HepG2 (cell line): ENCODE measurements at regions not wholly inside any gene's neighbourhood (a gene's known extent, or its start where the extent isn't known, plus 50 kb on each side); places are given as distances from the start of the nearest gene placed in this dataset.

Experiments
- ATAC-seq: fragments of 200-7000 bp; cut with Tn5 transposase; 3 replicates; pipeline ENCODE4 v1.9.1; 2020; ENCODE audit warnings: mild to moderate bottlenecking, moderate library complexity
- BruUV-seq: library from RNA; stranded (reverse); fragments of 400-500 nt; replicated peaks from 2 replicates; lab custom pipeline; 2021; lab: Mats Ljungman, UMichigan
- CTCF ChIA-PET: fragments of 300-600 bp; formaldehyde crosslinking; extraction: SDS; loops from one replicate; lab custom pipeline; 2021; ENCODE audit warnings: low total read pairs, inconsistent platforms, low intra/inter-chr PET ratio; lab: Yijun Ruan, JAX
- POLR2A ChIA-PET: fragments of 350-600 bp; sonication (Branson Sonifier 250); formaldehyde crosslinking; loops from one replicate; lab custom pipeline; 2020; ENCODE audit warnings: antibody characterized with exemption, inconsistent platforms; lab: Yijun Ruan, JAX
- DNase-seq: peaks from one replicate; pipeline ENCODE4 v3.0.0-alpha.2; 2015; ENCODE audit warnings: low spot score
- FAIRE-seq: peaks from 3 replicates; lab custom pipeline; 2011; peaks lifted over from hg19 to GRCh38; lab: Jason Lieb, UNC
- H2AFZ ChIP-seq: one replicate; pipeline ENCODE4 v1.6.1; 2011; ENCODE audit warnings: low read length, inconsistent platforms
- H3K27ac ChIP-seq: fragments of 300-600 bp; 3 replicates; pipeline ENCODE4 v1.8.0; 2011; ENCODE audit warnings: mixed run types, mild to moderate bottlenecking, mixed read lengths, low read length, inconsistent platforms; ENCODE audit not compliant: insufficient read depth; ENCODE audit errors: extremely low read length
- H3K27me3 ChIP-seq, 2 experiments: fragments of 200-600 bp in 1 of 2; 2 replicates in 1 of 2; 3 replicates in 1 of 2; pipeline versions ENCODE4 v1.6.0 to v1.8.0; 2011; ENCODE audit warnings: low read length in 2 of 2, mild to moderate bottlenecking in 2 of 2, moderate library complexity in 2 of 2, inconsistent platforms in 1 of 2; ENCODE audit not compliant: insufficient read depth in 2 of 2, control insufficient read depth in 1 of 2
- H3K36me3 ChIP-seq, 2 experiments: fragments of 200-600 bp in 1 of 2; replicated peaks in 1 of 2; 2 replicates in 1 of 2; 3 replicates in 1 of 2; pipeline versions ENCODE4 v1.5.1 to v1.8.0; 2011; ENCODE audit warnings: low read length in 2 of 2, inconsistent platforms in 1 of 2; ENCODE audit not compliant: insufficient read depth in 2 of 2, control insufficient read depth in 1 of 2
- H3K4me1 ChIP-seq: 2 replicates; pipeline ENCODE4 v1.5.1; 2012; ENCODE audit warnings: low read length, inconsistent platforms; ENCODE audit not compliant: insufficient read depth
- H3K4me2 ChIP-seq: 2 replicates; pipeline ENCODE4 v1.6.0; 2011; ENCODE audit warnings: low read depth, low read length, inconsistent platforms
- H3K4me3 ChIP-seq, 3 experiments: fragments of 200-600 bp in 1 of 3; sonication (generic), shearing (Covaris generic) in 1 of 3; replicated peaks in 1 of 3; 2 replicates each; pipeline ENCODE4 v1.5.1; 2011 to 2016; ENCODE audit warnings: low read length in 3 of 3, inconsistent platforms in 2 of 3, low read depth in 2 of 3, mild to moderate bottlenecking in 2 of 3, control low read depth in 1 of 3, mixed read lengths in 1 of 3; ENCODE audit not compliant: insufficient read depth in 1 of 3
- H3K79me2 ChIP-seq: one replicate; pipeline ENCODE4 v1.6.1; 2011; ENCODE audit warnings: low read length, inconsistent platforms; ENCODE audit not compliant: insufficient read depth
- H3K9ac ChIP-seq: 2 replicates; pipeline ENCODE4 v1.6.0; 2011; ENCODE audit warnings: mild to moderate bottlenecking, low read depth, low read length, inconsistent platforms; ENCODE audit not compliant: insufficient read depth
- H3K9me3 ChIP-seq: 2 replicates; pipeline ENCODE4 v1.5.1; 2012; ENCODE audit warnings: mild to moderate bottlenecking, low read length
- H4K20me1 ChIP-seq: 2 replicates; pipeline ENCODE4 v1.6.0; 2011; ENCODE audit warnings: inconsistent platforms, mild to moderate bottlenecking, low read length, moderate library complexity; ENCODE audit not compliant: insufficient read depth
- TOPORS ChIP-seq: sonication (generic); formaldehyde crosslinking; IDR thresholded peaks from 2 replicates; pipeline ENCODE4 v1.8.0; 2023; ENCODE audit warnings: mild to moderate bottlenecking, missing genetic modification reagents
- WIZ ChIP-seq: sonication (generic); formaldehyde crosslinking; IDR thresholded peaks from 2 replicates; pipeline ENCODE4 v1.5.1; 2020; ENCODE audit warnings: mild to moderate bottlenecking, missing genetic modification reagents
- ZBTB2 ChIP-seq: sonication (generic); formaldehyde crosslinking; IDR thresholded peaks from 2 replicates; pipeline ENCODE4 v1.8.0; 2022; ENCODE audit warnings: low read depth, missing genetic modification reagents
- ZNF10 ChIP-seq: sonication (generic); formaldehyde crosslinking; IDR thresholded peaks from 2 replicates; pipeline ENCODE4 v1.4.0; 2020; ENCODE audit warnings: mild to moderate bottlenecking, low read depth, missing genetic modification reagents, borderline replicate concordance
- ZNF609 ChIP-seq: sonication (generic); formaldehyde crosslinking; IDR thresholded peaks from 2 replicates; pipeline ENCODE4 v1.4.0; 2020; ENCODE audit warnings: mild to moderate bottlenecking, missing genetic modification reagents, borderline replicate concordance
- ZNF687 ChIP-seq: sonication (generic); formaldehyde crosslinking; IDR thresholded peaks from 2 replicates; pipeline ENCODE4 v1.5.1; 2020; ENCODE audit warnings: mild to moderate bottlenecking, missing genetic modification reagents, moderate library complexity
- ZSCAN31 ChIP-seq: sonication (generic); formaldehyde crosslinking; IDR thresholded peaks from 2 replicates; pipeline ENCODE4 v1.5.0; 2020; ENCODE audit warnings: low read depth, mild to moderate bottlenecking, missing genetic modification reagents
- ZZZ3 ChIP-seq: sonication (generic); formaldehyde crosslinking; IDR thresholded peaks from 2 replicates; pipeline ENCODE4 v1.4.0; 2020; ENCODE audit warnings: missing genetic modification reagents, mild to moderate bottlenecking, borderline replicate concordance
- WGBS: methylation state at CpG from one replicate; pipeline ENCODE4 v1.1.6; 2017; ENCODE audit warnings: low lambda C conversion rate; 5-methylcytosine and 5-hydroxymethylcytosine counted together
- in situ Hi-C: cut with HindIII; loops from 2 replicates; pipeline ENCODE4 v1.10.0; 2017; ENCODE audit warnings: low pct_unique_long_range_greater_than_20kb; ENCODE audit not compliant: extremely low pct_ligation_motif_present
- intact Hi-C: fragments of 100-400 bp; cut with micrococcal nuclease; formaldehyde crosslinking; loops from one replicate; pipeline ENCODE4 v1.10.0; 2022; ENCODE audit not compliant: unreplicated experiment

- TF ChIP-seq ZNF609 (CRISPR knock-in tag) (no peak), WIZ (CRISPR knock-in tag) (no peak), ZSCAN31 (CRISPR knock-in tag) (no peak)
Observed at GRCh38 chr12:86658303-86658702, 402.1 kb upstream of the MGAT4C start (continued).

GRCh38 chr12:86647800-86648199 is 391.6 kb upstream of the MGAT4C start:
- WGBS = 2% methylated on average over 2 of the region's 2 CpGs
- no peak for ATAC-seq
- no peak overlapping the region for H3K4me3 ChIP-seq
- H3K4me2 ChIP-seq = no peak overlapping the region
- no peaks in the 10 kb centered on the region for H4K20me1 ChIP-seq
- ChIA-PET POLR2A (no interaction called here), CTCF (no interaction called here)
- no TSS peak for BruUV-seq
- H3K79me2 ChIP-seq = no peaks in the 10 kb centered on the region
- no peak for DNase-seq
- H3K4me1 ChIP-seq = no peaks in the 10 kb centered on the region
- H3K9ac ChIP-seq = no peak overlapping the region
- no peaks in the 10 kb centered on the region for H3K9me3 ChIP-seq
- TF ChIP-seq ZBTB2 (no peak), ZNF687 (CRISPR knock-in tag) (no peak), ZZZ3 (CRISPR knock-in tag) (no peak), TOPORS (CRISPR knock-in tag) (no peak), ZNF10 (CRISPR knock-in tag) (no peak)
- FAIRE-seq = no peak
- intact Hi-C loops = no loop called here
- no peaks in the 10 kb centered on the region for H3K27me3 ChIP-seq
- H2AFZ ChIP-seq = no peak overlapping the region
- H3K27ac ChIP-seq = no peak overlapping the region
- in situ Hi-C loops = no loop called here
- H3K36me3 ChIP-seq = no peaks in the 10 kb centered on the region
